ENCODE measurements at regions not wholly inside any gene's neighbourhood (a gene's known extent, or its start where the extent isn't known, plus 50 kb on each side); places are given as distances from the start of the nearest gene placed in this dataset.

DNA sequence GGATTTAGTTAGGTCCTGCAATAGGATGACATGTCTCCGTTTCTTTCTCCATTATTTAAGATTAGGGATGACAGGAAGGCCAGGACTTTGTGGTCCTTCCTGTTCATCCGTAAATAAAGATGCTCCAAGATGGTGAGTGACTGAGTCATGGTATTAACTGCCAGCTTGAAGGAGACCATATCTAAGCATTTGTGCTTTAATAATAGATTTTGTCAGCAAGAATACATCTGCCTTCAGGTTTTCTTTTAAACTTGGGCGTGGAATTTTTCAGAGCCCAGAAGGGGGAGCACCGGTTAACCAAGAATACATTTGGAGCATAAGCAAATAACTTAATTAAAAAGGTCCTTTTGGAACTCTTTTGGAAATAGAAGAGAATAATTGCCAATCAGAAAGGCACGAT, 68.2 kb downstream of the ARHGAP35 start:
- TF ChIP-seq POLR2A (IDR thresholded peaks at IDR 0.05; ENCODE audit: low read depth, low read length) (no peak), POLR2AphosphoS5 (IDR thresholded peaks at IDR 0.05; ENCODE audit: low read depth, low read length) (no peak), TAF1 (IDR thresholded peaks at IDR 0.05; ENCODE audit: borderline replicate concordance, low read depth, low read length) (no peak)

All from GM12892 (cell line).